HG03159 (cell line): ENCODE measurements at regions not wholly inside any gene's neighbourhood (a gene's known extent, or its start where the extent isn't known, plus 50 kb on each side); places are given as distances from the start of the nearest gene placed in this dataset.

Source experiments
- ATAC-seq: cut with Tn5 transposase; IDR thresholded peaks from one replicate; pipeline ENCODE4 v1.9.1; 2021; ENCODE audit warnings: mild to moderate bottlenecking, moderate library complexity; ENCODE audit not compliant: unreplicated experiment

GRCh38 chr11:23320131-23320530 lies 459.9 kb upstream of the CCDC179 start:
- ATAC-seq, result no peak

DNA sequence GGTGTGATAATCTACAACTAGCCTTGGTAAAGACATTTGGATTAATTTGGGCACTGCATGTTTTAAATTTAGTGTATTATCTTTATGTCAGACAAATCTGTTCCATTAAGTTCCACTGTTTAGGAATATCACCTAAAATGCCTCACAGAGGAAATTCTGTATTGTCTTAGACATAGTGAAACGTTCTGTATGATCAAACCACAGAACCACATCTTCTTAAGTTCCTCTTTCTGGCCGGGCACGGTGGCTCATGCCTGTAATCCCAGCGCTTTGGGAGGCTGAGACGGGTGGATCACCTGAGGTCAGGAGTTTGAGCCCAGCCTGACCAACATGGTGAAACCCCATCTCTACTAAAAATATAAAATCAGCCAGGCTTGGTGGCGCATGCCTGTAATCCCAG lies 475.3 kb upstream of the CCDC179 start:
- ATAC-seq, result peak; percentile 73

- no peak for ATAC-seq
These were observed 476.7 kb upstream of the CCDC179 start for GRCh38 chr11:23336961-23337360.

DNA sequence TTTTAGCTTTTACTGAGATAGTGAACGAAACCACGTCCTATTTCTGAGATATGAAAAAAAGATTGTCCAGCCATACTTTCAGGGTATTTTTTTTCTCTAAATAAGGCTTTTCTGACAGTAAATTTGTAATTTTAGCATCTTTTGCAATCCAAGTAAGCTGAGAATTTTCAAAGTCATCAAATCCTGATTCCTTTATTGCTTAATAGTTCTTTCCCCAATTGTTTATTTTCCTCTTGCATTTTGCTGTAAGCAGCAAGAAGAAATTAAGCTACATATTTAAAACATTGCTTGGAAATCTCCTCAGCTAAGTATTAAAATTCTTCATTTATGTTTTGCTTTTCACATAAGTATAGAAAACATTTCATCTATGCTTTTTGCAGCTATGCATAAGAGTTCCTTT lies 493.3 kb upstream of the CCDC179 start:
- no peak for ATAC-seq

DNA sequence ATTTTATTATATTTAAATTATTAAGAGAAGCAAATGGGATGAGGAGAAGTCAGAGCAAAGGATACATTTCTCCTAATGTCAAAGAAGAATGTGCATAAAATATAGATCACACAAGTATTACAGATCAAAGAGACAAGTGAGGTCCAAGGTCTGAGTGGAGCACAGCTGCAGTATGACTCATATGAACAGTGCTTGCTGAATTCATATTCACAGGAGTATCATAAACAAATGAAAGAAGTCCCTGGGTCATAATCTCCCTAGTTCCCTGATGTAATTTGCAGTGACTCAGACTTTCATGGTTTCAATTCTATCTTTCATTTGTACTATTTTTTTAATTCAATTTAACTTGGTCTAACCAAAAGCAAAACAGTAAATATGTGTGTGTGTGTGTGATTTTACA lies 499.0 kb upstream of the CCDC179 start:
- no peak for ATAC-seq

- ATAC-seq, result no peak
These were observed 503.8 kb upstream of the CCDC179 start for GRCh38 chr11:23364076-23364475.

DNA sequence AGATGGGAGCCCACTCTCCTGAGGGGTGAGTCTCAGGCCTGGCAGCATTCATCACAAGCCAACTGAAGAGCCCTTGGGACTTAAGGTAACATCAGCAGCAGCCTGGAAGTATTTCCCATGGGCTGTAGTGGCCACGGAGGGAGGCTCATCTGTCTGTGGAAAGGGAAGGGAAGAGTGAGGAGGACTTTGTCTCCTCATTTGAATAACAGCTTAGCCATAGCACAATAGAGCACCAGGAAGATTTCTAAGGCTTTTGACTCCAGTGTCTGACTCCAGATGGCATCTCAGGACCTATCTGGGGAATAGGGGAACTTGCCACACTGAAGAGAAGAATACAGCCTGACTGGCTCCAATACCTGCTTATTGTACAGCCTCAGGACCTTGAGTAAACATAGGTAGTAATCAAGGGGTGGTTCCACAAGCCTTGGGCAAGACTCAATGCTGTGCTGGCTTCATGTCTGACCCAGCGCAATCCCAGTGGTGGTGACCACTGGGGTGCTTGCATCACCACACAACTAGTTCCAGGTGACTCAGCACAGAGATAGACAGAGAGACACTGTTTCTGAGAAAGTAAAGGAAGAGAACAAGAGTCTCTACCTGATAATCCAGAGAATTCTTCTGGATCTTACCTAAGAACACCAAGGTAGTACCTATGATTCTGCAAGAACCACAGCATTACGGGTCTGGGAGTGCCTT lies 510.5 kb upstream of the CCDC179 start:
- ATAC-seq, result no peak

GRCh38 chr11:23377909-23378308 lies 517.6 kb upstream of the CCDC179 start:
- no peak for ATAC-seq

- no peak for ATAC-seq
These were observed 530.8 kb upstream of the CCDC179 start for GRCh38 chr11:23391031-23391430.

GRCh38 chr11:23398052-23398451 lies 537.8 kb upstream of the CCDC179 start:
- ATAC-seq, result no peak

DNA sequence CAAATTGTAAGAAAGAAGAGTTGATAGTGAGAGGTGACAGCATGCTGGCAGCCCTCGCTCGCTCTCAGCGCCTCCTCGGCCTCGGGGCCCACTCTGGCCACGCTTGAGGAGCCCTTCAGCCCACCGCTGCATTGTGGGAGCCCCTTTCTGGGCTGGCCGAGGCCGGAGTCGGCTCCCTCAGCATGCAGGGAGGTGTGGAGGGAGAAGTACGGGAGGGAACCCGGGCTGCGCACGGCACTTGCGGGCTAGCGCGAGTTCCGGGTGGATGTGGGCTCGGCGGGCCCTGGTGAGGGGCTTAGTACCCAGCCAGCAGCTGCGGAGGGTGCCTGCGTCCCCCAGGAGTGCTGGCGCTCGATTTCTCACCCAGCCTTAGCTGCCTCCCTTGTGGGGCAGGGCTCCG lies 539.7 kb upstream of the CCDC179 start:
- ATAC-seq, result no peak

DNA sequence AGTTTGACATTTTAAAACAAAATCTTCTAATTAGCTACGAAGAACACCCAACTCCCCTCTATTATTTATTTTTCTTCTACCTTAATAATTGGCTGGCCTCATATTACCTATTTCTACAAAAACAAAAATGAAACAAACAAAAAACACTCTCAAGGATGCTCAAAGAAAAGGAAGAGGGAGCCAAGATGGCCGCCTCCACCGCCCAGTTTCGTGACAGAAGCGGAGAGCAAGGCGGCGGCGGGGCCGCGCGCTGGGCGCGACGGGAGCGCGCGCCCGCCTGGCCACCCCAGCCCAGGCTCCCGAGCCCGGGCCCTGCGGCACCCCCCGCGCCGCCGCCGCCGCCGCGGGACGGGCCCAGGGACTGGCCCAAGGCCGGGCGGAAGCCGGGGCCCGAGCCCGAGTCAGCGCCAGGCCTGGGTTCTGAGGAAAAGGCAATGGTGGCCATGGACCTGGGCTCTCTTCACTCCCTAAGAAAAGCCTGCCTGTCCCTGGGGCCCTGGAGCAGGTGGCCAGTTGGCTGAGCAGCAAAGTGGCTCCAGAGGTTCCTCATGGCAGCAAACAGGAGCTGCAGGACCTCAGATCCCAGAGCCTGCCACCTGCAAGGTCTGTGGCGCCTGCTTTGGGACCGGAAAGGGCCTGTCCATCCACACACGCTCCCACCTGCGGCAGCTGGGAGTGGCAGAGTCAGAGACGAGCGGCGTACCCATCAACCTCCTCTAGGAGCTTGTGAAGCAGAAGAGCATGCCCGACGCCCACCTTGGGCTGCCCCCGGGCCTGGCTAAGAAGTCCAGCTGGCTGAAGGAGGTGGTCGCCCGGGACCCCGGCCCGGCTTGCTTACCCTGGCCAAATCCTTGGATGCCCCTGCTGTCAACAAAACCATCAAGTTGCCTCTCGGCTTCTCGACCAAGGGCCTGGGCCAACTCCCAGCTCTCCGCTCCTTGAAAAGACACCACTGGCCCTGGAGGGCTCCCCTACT lies 543.2 kb upstream of the CCDC179 start:
- ATAC-seq, result no peak

DNA sequence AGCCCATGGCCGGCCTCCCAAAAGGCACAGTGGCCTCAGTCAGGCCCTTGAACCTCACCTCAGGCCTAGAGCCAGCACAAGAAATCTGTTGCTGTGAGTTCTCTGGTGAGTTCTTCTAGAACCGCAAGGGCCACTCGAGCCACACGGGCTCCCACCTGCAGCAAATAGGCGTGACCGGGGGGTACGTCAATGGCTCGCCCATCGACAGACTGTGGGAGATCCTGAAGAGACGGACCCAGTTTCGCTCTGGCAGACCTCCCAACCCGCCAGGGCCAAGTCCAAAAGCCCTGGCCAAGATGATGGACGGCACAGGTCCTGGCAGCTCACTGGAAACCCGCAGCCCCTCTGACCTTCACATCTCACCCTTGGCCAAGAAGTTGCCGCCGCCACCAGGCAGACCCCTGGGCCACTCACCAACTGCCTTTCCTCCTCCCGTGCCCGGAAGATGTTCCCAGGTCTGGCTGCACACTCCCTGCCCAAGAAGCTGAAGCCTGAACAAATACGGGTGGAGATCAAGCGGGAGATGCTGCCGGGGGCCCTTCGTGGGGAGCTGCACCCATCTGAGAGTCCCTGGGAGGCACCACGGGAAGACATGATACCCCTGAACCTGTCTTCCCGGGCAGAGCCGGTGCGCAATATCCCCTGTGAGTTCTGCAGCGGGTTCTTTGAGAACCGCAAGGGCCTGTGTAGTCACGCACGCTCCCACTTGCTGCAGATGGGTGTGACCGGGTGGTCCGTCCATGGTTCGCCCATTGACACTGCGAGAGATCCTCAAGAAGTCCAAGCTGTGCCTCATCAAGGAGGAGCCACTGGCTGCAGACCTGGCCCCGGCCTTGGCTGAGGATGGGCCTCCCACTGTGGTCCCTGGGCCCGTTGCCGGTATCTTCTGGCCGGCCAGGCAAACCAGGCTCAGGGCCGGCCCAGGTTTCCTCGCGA lies 544.2 kb upstream of the CCDC179 start:
- no peak for ATAC-seq

GRCh38 chr11:23405350-23405937 lies 545.2 kb upstream of the CCDC179 start:
- ATAC-seq, result no peak

DNA sequence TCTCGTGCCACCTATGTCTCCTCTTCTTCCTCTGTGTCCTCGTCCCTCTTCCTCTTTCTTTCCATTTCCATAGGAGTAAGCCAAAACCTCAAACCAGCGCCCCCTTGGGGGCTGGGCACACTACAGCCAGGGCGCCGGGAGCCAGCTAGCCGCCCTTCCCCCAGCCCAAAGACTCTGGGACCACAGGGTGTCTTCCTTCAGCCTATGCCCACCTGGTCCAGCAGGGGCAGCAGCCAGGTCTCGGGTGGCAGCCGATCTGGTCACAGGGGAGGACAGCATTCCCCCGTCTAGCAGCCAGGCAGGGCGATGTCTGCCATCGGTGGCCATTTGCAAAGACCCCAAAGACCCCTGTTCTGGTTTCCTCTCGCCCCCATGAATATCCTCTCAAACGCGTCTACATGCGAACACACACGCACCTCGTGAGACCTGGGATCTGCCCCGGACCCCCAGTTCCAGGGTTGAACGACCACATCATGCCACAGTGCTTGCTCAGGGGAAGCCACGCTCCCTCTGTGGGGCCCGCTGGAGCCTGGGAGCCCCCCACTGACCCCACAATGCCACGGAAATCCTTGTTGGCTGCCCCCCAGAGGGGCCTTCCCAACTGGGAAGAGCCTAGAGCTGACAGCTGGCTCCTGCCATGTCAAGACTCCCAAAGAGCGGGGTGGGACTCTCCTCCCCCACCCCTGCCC lies 546.0 kb upstream of the CCDC179 start:
- no peak for ATAC-seq

DNA sequence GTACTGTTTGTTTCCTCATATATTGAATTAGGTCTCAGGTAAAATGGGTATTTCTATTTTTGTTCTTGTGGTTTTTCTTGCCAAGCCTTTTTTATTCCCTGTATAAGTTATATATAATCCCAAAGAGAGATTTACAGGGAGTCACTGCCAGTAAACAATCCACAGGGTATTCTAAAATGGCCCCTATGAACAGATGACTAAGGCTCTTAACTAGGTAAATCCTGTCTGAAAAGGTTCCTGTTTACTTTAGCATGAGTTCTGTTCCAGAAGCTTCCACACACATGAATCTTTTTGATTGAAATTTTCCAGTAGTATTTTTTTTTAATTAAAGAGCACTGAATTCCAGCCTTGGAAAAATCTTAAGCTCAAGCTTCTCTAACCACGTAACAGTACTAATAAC lies 552.8 kb upstream of the CCDC179 start:
- ATAC-seq, result no peak

DNA sequence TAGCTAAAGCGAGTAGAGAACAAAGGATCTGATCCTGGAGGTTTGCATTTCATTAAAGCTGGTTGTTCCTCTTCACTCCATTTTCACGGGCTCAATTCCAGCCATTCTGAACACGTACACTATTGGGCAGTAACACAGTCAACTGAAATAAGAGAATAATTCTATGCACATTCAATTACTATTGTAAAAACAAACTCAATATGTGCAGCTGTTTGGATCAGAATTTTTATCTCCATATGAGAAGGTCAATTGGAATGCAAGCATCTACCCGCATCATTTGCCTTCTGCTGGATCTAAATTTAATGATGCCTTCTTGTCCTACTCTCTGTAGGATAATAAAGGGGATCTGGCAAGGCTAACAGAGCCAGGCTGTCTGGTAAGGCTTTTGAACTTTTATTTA lies 562.8 kb upstream of the CCDC179 start:
- no peak for ATAC-seq

DNA sequence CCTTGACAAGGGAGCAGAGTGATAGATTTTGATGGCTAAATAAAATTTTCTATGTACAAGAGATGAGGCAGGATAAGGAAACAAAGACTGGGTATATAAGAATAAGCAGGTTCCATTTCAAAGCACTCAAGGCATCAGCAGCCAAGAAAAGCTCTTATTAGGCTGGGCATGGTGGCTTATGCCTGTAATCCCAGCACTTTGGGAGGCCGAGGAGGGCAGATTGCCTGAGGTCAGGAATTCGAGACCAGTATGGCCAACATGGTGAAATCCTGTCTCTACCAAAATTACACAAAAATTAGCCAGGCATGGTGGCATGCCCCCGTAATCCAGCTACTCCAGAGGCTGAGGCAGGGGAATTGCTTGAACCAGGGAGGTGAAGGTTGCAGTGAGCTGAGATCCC lies 563.4 kb upstream of the CCDC179 start:
- ATAC-seq, result no peak

- no peak for ATAC-seq
These were observed 565.1 kb upstream of the CCDC179 start for GRCh38 chr11:23425381-23425780.

GRCh38 chr11:23429569-23429968 lies 569.3 kb upstream of the CCDC179 start:
- no peak for ATAC-seq
